GM12865 (cell line): ENCODE measurements at regions not wholly inside any gene's neighbourhood (a gene's known extent, or its start where the extent isn't known, plus 50 kb on each side); places are given as distances from the start of the nearest gene placed in this dataset.

Experiments
- DNase-seq: peaks from one replicate; pipeline ENCODE4 v3.0.0; 2010; ENCODE audit warnings: low read depth
- H3K4me3 ChIP-seq: 2 replicates; pipeline ENCODE4 v1.5.1; 2011; ENCODE audit warnings: mild to moderate bottlenecking, low read depth, low read length, control low read depth
- CTCF ChIP-seq: IDR thresholded peaks from 2 replicates; pipeline ENCODE4 v1.5.1; 2011; ENCODE audit warnings: low read length, control low read depth, low read depth, inconsistent platforms; ENCODE audit not compliant: insufficient read depth; ENCODE audit errors: missing control alignments

- no peak overlapping the region for H3K4me3 ChIP-seq
- TF ChIP-seq CTCF: no peak
- DNase-seq: no peak
Measured at GRCh38 chr6:71544028-71544427, 255.4 kb downstream of the OGFRL1 start.

- no peak for DNase-seq
- no peak overlapping the region for H3K4me3 ChIP-seq
- TF ChIP-seq CTCF: no peak
Measured at GRCh38 chr6:71544906-71545305, 256.3 kb downstream of the OGFRL1 start.

GRCh38 chr6:71545905-71546304, 257.3 kb downstream of the OGFRL1 start:
- no peak for TF ChIP-seq CTCF
- no peak for DNase-seq
- no peak overlapping the region for H3K4me3 ChIP-seq

- TF ChIP-seq CTCF: no peak
- DNase-seq: no peak
- H3K4me3 ChIP-seq: no peak overlapping the region
Measured at GRCh38 chr6:71551798-71552197, 263.2 kb downstream of the OGFRL1 start.

- H3K4me3 ChIP-seq: no peak overlapping the region
- DNase-seq: no peak
- TF ChIP-seq CTCF: no peak
Measured at GRCh38 chr6:71556141-71556540, 267.5 kb downstream of the OGFRL1 start.

GRCh38 chr6:71558974-71559373, 270.4 kb downstream of the OGFRL1 start:
- no peak for TF ChIP-seq CTCF
- H3K4me3 ChIP-seq: no peak overlapping the region
- no peak for DNase-seq

- no peak for TF ChIP-seq CTCF
- H3K4me3 ChIP-seq: no peak overlapping the region
- DNase-seq: no peak
Measured at GRCh38 chr6:71567562-71567961, 279.0 kb downstream of the OGFRL1 start.
